Fibroblast of mammary gland (primary cell): ENCODE measurements at regions not wholly inside any gene's neighbourhood (a gene's known extent, or its start where the extent isn't known, plus 50 kb on each side); places are given as distances from the start of the nearest gene placed in this dataset.

Experiments used
- DNase-seq: peaks from one replicate; pipeline ENCODE4 v3.0.0-alpha.2; 2010; ENCODE audit warnings: low read depth
- H3K4me3 ChIP-seq: 2 replicates; pipeline ENCODE4 v1.5.1; 2011; ENCODE audit warnings: low read depth, mild to moderate bottlenecking, low read length, moderate library complexity; ENCODE audit not compliant: control insufficient read depth
- CTCF ChIP-seq: conservative IDR thresholded peaks from 2 replicates; pipeline ENCODE4 v1.5.1; 2011; ENCODE audit warnings: low read depth, low read length, inconsistent platforms; ENCODE audit not compliant: control insufficient read depth, insufficient read depth

- TF ChIP-seq CTCF: no peak
- no peak for DNase-seq
- H3K4me3 ChIP-seq: no peak overlapping the region
These were observed 1103.5 kb upstream of the ADGRL3 start for GRCh38 chr4:60096676-60097075.

GRCh38 chr4:60116592-60116991 is 1083.5 kb upstream of the ADGRL3 start:
- H3K4me3 ChIP-seq: no peak overlapping the region
- no peak for TF ChIP-seq CTCF
- DNase-seq: no peak

- no peak for DNase-seq
- no peak overlapping the region for H3K4me3 ChIP-seq
- no peak for TF ChIP-seq CTCF
These were observed 1082.3 kb upstream of the ADGRL3 start for GRCh38 chr4:60117726-60118323.

GRCh38 chr4:60122820-60123219 is 1077.3 kb upstream of the ADGRL3 start:
- no peak for TF ChIP-seq CTCF
- no peak for DNase-seq
- no peak overlapping the region for H3K4me3 ChIP-seq

GRCh38 chr4:60128888-60129287 is 1071.2 kb upstream of the ADGRL3 start:
- no peak for DNase-seq
- no peak overlapping the region for H3K4me3 ChIP-seq
- no peak for TF ChIP-seq CTCF

- TF ChIP-seq CTCF: no peak
- DNase-seq: no peak
- H3K4me3 ChIP-seq: no peak overlapping the region
These were observed 1070.4 kb upstream of the ADGRL3 start for GRCh38 chr4:60129740-60130139.

- no peak for TF ChIP-seq CTCF
These were observed 1066.8 kb upstream of the ADGRL3 start for GRCh38 chr4:60133375-60133774.

More at GRCh38 chr4:60133375-60133774, 1066.8 kb upstream of the ADGRL3 start:
- no peak for DNase-seq
- H3K4me3 ChIP-seq: no peak overlapping the region
